ENCODE measurements at regions not wholly inside any gene's neighbourhood (a gene's known extent, or its start where the extent isn't known, plus 50 kb on each side); places are given as distances from the start of the nearest gene placed in this dataset.

DNA sequence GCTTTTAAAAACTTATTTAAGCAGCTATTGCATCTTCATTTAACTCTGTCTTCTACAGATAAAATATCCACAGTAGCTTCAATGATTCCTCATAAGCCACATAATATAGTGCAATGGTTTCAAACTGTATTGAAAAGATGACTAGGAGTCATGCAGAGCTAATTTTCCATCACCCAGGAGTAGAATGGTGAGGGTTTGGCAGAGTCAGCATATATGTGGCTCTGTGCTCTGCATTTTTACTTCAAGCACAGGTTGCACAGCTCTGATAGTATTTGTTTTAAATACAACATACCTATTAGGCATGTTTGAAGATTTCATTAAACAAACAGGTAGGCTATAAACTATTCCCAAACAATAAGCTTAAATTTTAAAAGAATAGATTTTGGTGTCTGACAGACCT is 731.9 kb upstream of the VRK2 start:
- H3K23ac ChIP-seq (ENCODE audit: insufficient read length) = no peak overlapping the region
- H3K79me1 ChIP-seq (ENCODE audit: low read depth, low read length) = no peaks in the 10 kb centered on the region
- H3K23me2 ChIP-seq (ENCODE audit: low read depth, low read length) = no peaks in the 10 kb centered on the region; the same call in 1 of the 2 replicates
- H3K9me3 ChIP-seq (ENCODE audit: insufficient read depth in 2 of 2, low read depth in 1 of 2, low read length in 1 of 2) = no peaks in the 10 kb centered on the region
- H3K56ac ChIP-seq (replicated peaks; ENCODE audit: insufficient read length, low read depth, low read length) = no peak overlapping the region
- no peak overlapping the region for H3K4me2 ChIP-seq (ENCODE audit: insufficient read depth in 1 of 2, low read depth in 2 of 2, low read length in 2 of 2)
- no peak overlapping the region for H2BK15ac ChIP-seq (ENCODE audit: low read length)
- TF ChIP-seq SIRT6 (IDR thresholded peaks at IDR 0.05; ENCODE audit: low read length) (no peak), SUZ12 (IDR thresholded peaks at IDR 0.05; ENCODE audit: low read length) (no peak), EP300 (IDR thresholded peaks at IDR 0.05; ENCODE audit: borderline replicate concordance in 1 of 2, low read depth in 2 of 2, low read length in 2 of 2) (no peak), POLR2AphosphoS5 (IDR thresholded peaks at IDR 0.05; ENCODE audit: low read depth, low read length) (no peak), TBP (IDR thresholded peaks at IDR 0.05; ENCODE audit: low read depth, low read length) (no peak), CBX8 (IDR thresholded peaks at IDR 0.05; ENCODE audit: borderline replicate concordance, low read depth, low read length) (no peak), JUN (IDR thresholded peaks at IDR 0.05; ENCODE audit: low read depth, low read length) (no peak), ZNF274 (IDR thresholded peaks at IDR 0.05; ENCODE audit: borderline replicate concordance, extremely low read depth, low read length) (no peak)
- TF ChIP-seq, protein P1, sequence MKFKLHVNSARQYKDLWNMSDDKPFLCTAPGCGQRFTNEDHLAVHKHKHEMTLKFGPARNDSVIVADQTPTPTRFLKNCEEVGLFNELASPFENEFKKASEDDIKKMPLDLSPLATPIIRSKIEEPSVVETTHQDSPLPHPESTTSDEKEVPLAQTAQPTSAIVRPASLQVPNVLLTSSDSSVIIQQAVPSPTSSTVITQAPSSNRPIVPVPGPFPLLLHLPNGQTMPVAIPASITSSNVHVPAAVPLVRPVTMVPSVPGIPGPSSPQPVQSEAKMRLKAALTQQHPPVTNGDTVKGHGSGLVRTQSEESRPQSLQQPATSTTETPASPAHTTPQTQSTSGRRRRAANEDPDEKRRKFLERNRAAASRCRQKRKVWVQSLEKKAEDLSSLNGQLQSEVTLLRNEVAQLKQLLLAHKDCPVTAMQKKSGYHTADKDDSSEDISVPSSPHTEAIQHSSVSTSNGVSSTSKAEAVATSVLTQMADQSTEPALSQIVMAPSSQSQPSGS (IDR thresholded peaks at IDR 0.05; ENCODE audit: low read length) = no peak
- CTCF ChIA-PET (ENCODE audit: partially characterized antibody) = interaction anchor here (1.0 to 1.2 kb wide), 2 partner anchors 9 to 17 kb away, joined by 3 to 4 read pairs; no protein-coding TSS in a partner anchor
- no peak for FAIRE-seq
- H2BK120ac ChIP-seq (replicated peaks; ENCODE audit: low read depth, low read length) = no peak overlapping the region
- no peak overlapping the region for H2BK5ac ChIP-seq (ENCODE audit: low read depth, low read length)
- H3K27me3 ChIP-seq (replicated peaks in 1 of 4; ENCODE audit: control insufficient read depth in 3 of 4, extremely low read depth in 1 of 4, insufficient read depth in 3 of 4, low read length in 3 of 4) = no peaks in the 10 kb centered on the region
- H2BK20ac ChIP-seq (ENCODE audit: low read length) = no peak overlapping the region
- H3K4ac ChIP-seq (replicated peaks; ENCODE audit: insufficient read length, low read depth, low read length) = no peak overlapping the region
- no peak overlapping the region for H2AFZ ChIP-seq (ENCODE audit: low read length)
- H3K4me3 ChIP-seq (ENCODE audit: extremely low read depth in 1 of 4, insufficient read depth in 2 of 4, low read depth in 3 of 4, low read length in 4 of 4) = no peak overlapping the region
- no peak overlapping the region for H3K9ac ChIP-seq (replicated peaks in 1 of 4; ENCODE audit: extremely low read depth in 1 of 4, low read depth in 3 of 4, low read length in 3 of 4)
- no peak overlapping the region for H3K14ac ChIP-seq (ENCODE audit: insufficient read length)
- H4K5ac ChIP-seq (ENCODE audit: insufficient read length, low read depth, low read length) = no peak overlapping the region
- POLR2A ChIA-PET (ENCODE audit: partially characterized antibody) = no interaction called here
- no peaks in the 10 kb centered on the region for H4K20me1 ChIP-seq (replicated peaks in 1 of 2; ENCODE audit: control insufficient read depth in 1 of 2, insufficient read depth in 2 of 2, low read length in 2 of 2)
- H3K18ac ChIP-seq (ENCODE audit: extremely low read depth, low read length) = no peak overlapping the region
- no peaks in the 10 kb centered on the region for H3K79me2 ChIP-seq (ENCODE audit: control insufficient read depth in 1 of 2, insufficient read depth in 2 of 2, low read length in 2 of 2)
- H4K8ac ChIP-seq (ENCODE audit: extremely low read depth, insufficient read depth, low read length) = no peak overlapping the region
- H3K4me1 ChIP-seq (replicated peaks in 1 of 4; ENCODE audit: control insufficient read depth in 3 of 4, insufficient read depth in 4 of 4, low read length in 3 of 4) = no peaks in the 10 kb centered on the region
- no peak overlapping the region for H2BK12ac ChIP-seq (ENCODE audit: low read depth, low read length)
- no peak for DNase-seq (ENCODE audit: low read depth in 1 of 2, low spot score in 2 of 2)
- H2AK5ac ChIP-seq (ENCODE audit: low read depth, low read length) = no peak overlapping the region
- no peaks in the 10 kb centered on the region for H3K36me3 ChIP-seq (ENCODE audit: control insufficient read depth in 2 of 4, insufficient read depth in 4 of 4, low read length in 3 of 4)
- no peak overlapping the region for H4K91ac ChIP-seq (replicated peaks; ENCODE audit: insufficient read length, low read length)
- no peak overlapping the region for H3K27ac ChIP-seq (ENCODE audit: low read depth, low read length)

All from H1 (cell line).